ENCODE measurements at regions not wholly inside any gene's neighbourhood (a gene's known extent, or its start where the extent isn't known, plus 50 kb on each side); places are given as distances from the start of the nearest gene placed in this dataset.
"Not testable (repeated sequence)": the region's sequence is repeated elsewhere in the genome, so short reads cannot be mapped to it uniquely, and the experiment has no call there.

GRCh38 chr7:86202833-86203232 is 440.9 kb upstream of the GRM3 start:
- no peak for DNase-seq (ENCODE audit: low spot score)

- no peak for DNase-seq (ENCODE audit: low spot score)
Measured at GRCh38 chr7:86201767-86202166, 441.9 kb upstream of the GRM3 start.

- no peak for DNase-seq (ENCODE audit: low spot score)
Measured at GRCh38 chr7:86199881-86200614, 443.7 kb upstream of the GRM3 start.

- DNase-seq (ENCODE audit: low spot score) = no peak
Measured at GRCh38 chr7:86190351-86190750, 453.4 kb upstream of the GRM3 start.

DNA sequence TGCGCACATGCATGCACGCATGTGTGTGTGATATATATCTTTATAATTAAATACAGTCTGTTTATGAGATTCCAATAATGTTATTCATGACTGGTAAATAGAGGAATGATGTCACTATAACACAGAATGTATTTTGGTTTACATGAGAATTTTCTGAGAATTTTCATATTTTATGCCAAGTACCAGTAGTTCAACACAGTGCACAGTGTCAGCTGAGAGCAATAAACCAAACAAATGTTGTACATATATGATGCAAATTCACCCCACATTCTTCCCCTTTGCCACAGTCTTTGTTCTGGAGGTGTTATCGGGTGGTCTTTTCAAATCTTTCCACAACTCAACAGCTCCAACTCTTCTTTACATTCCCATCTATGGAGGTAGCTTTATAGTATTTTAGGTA is 462.2 kb upstream of the GRM3 start:
- no peak for DNase-seq (ENCODE audit: low spot score)

DNA sequence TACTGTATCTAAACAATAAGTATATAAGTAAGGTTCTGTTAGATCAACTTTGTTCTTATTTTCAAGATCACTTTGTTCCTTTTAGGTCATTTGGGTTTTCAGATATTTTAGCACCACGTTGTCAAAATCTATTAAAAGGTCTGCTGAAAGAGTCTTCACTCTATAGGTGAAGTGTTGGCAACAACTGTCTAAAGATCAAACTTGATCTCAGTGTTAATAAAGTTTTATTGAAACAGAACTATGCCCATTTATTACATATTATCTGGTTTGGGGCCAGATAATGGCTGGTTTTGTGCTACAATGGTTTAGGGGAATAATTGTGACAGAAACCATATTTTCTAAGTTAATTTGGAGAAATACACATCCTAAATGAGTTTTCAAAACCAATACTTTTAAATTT is 478.9 kb upstream of the GRM3 start:
- DNase-seq (ENCODE audit: low spot score) = no peak

DNA sequence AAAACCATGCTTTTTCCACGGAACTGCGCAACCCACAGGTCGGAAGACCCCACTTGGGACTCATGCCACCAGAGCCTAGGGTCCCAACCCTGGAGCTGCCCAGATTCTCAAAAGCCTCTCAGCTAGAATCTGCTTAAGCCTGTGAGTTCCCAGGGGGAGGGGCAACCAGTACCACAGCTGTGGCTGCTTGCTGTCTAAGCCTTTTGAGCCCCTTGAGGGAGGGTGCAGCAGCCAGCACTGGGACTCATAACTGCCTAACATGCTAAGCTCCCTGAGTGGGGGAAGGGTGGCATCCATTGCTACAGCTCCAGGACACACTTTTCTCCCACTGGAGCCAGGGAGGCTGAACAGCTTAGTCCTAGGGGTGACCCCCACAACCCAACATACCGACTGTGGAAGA is 485.6 kb upstream of the GRM3 start:
- no peak for DNase-seq (ENCODE audit: low spot score)

GRCh38 chr7:86155623-86156022 is 488.1 kb upstream of the GRM3 start:
- DNase-seq (ENCODE audit: low spot score) = no peak

DNA sequence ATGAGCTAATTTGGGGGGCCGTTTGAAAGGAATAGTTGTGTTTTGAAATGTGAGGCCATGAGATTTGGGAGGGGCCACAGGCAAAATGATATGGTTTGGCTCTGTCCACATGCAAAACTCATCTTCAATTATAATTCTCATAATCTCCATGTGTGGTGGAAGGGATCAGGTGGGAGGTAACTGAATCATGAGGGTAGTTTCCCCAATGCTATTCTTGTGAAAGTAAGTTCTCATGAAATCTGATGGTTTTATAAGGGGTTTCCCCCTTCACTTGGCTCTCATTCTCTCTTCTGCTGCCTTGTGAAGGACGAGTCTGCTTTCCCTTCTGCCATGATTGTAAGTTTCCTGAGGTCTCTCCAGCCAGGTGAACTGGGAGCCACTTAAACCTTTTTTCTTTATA is 490.8 kb upstream of the GRM3 start:
- DNase-seq (ENCODE audit: low spot score) = no peak

DNA sequence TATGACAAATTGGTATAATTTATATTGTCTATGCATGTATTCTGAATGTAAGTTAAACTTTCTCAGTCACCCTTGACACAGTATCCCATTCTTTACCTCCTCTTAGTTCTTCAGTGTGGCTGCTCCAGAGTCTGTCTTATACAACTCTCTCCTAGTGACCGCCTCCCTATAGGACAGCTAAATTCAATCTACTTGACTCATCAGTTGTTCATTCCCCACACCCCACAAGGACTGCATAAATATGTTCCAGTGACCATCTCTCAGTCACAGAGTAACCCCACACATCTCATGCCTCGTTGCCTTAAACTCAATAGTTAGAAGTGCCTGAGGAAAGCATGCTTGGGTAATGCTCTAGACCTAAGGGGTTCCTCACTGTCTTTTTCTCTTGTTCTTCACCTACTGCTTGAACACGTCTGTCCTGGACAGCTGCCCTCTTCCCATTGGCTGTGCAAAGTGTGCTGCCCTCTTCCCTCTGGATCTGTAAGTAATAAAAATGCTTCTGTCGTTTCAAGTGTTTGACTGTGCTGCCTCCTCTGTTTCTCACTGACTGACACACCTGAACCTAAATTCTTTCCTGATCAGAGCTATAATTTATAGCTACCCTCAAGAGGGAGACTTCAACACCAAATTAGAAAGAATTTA is 494.6 kb upstream of the GRM3 start:
- DNase-seq (ENCODE audit: low spot score) = no peak

GRCh38 chr7:86148501-86148900 is 495.2 kb upstream of the GRM3 start:
- DNase-seq (ENCODE audit: low spot score) = no peak

DNA sequence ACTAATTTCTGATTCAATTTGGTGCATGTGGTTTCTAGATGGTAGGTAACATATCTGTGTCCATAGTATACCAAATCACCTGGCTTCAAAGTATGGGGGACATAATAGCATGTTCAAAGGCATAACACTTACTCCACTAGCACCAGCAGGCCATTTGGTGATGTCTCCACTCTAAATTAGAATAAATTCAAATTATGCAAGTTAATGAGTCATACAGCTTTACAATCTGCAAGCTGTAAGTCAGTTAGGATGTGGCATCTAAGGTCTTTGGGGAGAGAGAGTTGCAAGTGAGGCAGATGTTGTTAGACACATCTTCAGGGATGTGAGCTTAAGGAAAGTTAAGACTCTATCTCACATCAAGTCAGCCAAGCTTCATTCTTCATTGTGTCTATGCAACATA is 506.4 kb upstream of the GRM3 start:
- DNase-seq (ENCODE audit: low spot score) = no peak

- DNase-seq (ENCODE audit: low spot score) = no peak
Measured at GRCh38 chr7:86130268-86130667, 513.4 kb upstream of the GRM3 start.

DNA sequence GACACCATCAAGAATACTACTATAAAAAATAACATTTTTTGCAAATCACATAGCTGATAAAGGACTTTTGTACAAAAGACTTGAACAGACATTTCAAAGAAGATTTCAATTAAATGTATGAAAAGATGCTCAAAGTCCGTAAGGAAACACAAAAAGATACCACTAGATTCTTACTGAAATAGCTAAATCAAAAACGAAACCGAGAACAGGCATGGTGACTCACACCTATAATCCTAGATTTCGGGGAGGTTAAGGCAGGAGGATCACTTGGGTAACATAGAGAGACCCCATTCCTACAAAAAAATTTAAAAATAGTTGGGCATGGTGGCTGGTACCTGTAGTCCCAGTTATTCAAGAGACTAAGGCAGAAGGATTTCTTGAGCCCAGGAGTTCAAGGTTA is 520.2 kb upstream of the GRM3 start:
- DNase-seq (ENCODE audit: low spot score) = no peak

- no peak for DNase-seq (ENCODE audit: low spot score)
Measured at GRCh38 chr7:86094166-86094669, 549.5 kb upstream of the GRM3 start.

DNA sequence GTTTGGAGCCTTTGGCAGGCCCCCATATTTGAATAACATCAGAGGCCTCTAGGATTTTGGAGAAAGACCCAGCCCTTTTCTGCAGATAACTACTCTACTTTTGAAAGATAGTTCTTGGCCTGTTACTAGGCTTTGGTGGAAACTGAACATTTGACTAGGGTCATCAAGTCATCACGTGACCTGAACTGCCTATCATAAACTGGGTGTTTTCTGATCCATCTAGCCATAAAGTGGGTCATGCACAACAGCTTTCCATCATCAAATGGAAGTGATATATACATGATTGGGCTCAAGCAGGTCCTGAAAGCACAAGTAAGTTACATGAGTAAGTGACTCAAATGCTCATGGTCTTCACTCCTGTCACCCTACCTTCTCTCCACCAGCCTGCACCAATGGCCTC is 552.3 kb upstream of the GRM3 start:
- no peak for DNase-seq (ENCODE audit: low spot score)

DNA sequence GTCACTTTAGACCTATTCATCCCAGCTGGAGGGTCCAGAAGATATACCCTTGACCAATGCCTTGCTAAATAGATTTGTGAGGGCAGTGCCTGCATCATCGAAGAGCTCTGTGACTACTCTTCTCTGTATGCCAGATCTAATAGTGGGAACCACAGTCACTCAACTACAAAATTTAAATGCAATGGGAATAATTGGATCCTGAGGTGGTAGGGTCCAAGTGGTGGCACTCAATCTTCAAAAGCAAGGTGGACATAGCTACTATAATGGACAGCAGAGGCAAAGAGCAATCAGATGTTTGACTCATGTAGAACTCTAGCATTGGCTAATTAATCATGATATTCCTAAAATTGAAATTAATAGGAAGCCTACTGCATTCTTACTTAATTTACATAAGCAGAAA is 554.3 kb upstream of the GRM3 start:
- no peak for DNase-seq (ENCODE audit: low spot score)

GRCh38 chr7:86064572-86064971 is 579.1 kb upstream of the GRM3 start:
- not testable (repeated sequence) for DNase-seq (ENCODE audit: low spot score)

DNA sequence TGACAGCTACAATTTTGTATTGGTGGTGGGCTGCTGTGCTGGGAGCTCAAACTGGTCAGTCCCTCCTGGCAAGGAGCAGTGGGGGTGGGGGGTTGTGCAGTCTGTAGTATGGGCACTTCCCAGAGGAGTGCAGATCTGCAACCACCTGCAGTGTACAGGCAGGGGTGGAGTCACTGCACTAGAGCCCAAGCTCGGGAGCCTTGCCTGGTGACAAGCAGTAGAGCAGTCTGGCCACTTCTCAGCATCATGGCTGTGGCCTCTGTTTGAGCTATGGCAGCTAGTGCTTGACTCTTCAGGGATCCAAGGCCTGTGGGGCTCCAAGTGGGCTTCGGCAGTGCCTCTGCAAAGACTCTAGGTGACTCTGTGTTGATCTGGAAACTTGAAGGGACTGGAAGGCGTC is 585.1 kb upstream of the GRM3 start:
- DNase-seq (ENCODE audit: low spot score) = no peak

DNA sequence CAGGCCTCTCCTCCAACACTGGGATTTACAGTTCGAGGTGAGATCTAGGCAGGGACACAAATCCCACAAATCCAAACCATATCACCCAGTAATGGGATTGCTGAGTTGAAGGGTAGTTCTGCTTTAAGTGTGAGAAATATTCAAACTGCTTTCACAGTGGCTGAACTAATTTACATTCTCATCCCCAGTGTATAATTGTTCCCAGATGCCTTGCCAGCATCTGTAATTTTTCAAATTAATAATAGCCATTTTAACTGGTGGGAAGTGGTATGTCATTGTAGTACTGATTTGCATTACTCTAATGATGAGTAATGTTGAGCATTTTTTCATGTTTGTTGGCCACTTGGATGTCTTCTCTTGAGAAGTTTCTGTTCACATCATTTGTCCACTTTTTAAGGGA is 592.8 kb upstream of the GRM3 start:
- DNase-seq (ENCODE audit: low spot score) = no peak

GRCh38 chr7:86049910-86050309 is 593.8 kb upstream of the GRM3 start:
- no peak for DNase-seq (ENCODE audit: low spot score)

GRCh38 chr7:86045197-86045596 is 598.5 kb upstream of the GRM3 start:
- DNase-seq (ENCODE audit: low spot score) = not testable (repeated sequence)

- no peak for DNase-seq (ENCODE audit: low spot score)
Measured at GRCh38 chr7:86025807-86026206, 617.9 kb upstream of the GRM3 start.

GRCh38 chr7:86013662-86014061 is 630.0 kb upstream of the GRM3 start:
- no peak for DNase-seq (ENCODE audit: low spot score)

Data from hepatic stellate cell (primary cell).